ENCODE measurements at regions not wholly inside any gene's neighbourhood (a gene's known extent, or its start where the extent isn't known, plus 50 kb on each side); places are given as distances from the start of the nearest gene placed in this dataset.
A peak's percentile ranks its signal among the peaks of the same experiment; 100 is the strongest.
"Not testable (repeated sequence)": the region's sequence is repeated elsewhere in the genome, so short reads cannot be mapped to it uniquely, and the experiment has no call there.

GRCh38 chr20:12217382-12217781 lies 299.7 kb downstream of the BTBD3 start:
- no peak for DNase-seq

DNA sequence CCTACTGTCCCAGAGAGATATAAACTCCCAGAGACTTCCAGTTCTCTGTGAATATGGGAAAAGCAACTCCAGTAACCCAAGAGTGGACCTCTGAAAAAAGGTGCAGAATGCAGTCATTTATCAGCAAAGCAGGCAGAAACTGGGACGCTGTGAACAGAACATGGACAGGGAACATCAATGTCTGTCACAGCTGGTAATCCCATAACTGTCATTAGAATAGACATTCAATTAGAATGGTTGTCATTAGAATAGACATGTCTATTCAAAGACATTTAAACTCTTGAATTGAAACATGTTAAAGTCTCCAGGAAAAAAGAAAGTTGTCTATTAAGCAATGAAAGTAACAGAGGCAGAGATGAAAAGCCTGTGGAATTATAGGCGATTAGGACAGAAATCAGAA lies 302.1 kb downstream of the BTBD3 start:
- no peak for DNase-seq

DNA sequence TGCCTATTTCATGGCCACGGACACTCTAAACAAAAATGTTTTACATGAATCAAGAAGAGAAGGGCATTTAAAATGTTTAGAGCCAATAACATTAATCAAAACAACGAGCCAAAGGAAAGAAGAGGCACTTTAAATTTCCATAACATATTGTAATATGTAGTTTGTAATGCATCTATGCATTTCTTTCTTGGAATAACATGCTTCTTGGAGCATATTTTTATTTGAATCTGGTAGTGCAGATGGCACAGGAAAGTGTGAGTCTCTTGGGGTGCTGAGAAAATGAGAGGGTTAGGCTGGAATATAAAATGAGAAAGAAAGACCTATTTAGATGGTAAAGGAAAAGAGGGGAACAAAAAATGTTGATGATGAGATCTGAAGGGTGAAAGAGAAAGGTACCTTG lies 305.4 kb downstream of the BTBD3 start:
- no peak for DNase-seq

- DNase-seq, result no peak
Observed at GRCh38 chr20:12225898-12226297, 308.2 kb downstream of the BTBD3 start.

- DNase-seq, result no peak
Observed at GRCh38 chr20:12229891-12230290, 312.2 kb downstream of the BTBD3 start.

DNA sequence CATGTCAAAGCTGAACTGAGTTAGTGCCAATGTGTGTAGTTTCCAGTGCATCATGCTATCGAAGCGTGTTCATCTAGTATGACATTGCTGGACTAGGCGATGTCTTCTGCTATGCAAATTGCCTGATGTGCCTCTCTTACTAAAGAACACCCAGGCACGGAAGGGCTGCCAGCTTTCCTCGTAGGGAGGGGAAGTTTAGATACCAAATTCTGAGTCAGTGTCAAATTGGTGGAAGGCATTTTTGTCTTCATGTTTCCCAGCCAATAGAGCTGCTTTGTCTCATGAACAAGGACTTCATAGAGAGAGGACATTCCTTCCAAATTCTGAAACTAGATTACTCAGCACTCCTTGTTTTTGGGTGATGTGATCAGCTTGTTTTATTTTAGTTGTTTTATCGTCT lies 320.1 kb downstream of the BTBD3 start:
- no peak for DNase-seq

DNA sequence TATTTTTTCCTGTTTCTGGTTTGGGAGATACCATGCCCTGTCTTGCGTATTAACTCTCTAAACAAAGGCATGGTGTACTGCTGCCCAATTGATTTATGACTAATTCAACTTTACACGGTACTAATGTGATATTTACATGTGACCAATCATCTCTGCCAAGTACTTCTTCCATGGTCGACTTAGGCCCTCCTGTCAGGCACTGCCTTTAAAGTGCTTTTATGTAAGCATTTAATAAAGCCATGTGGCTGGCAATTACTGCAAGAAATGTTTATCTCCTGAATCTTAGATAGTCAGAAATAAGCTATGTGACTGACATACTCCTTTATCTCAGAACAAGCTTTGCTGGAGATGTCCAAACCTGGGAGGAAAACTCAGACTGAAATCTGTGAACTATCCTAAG lies 323.4 kb downstream of the BTBD3 start:
- peak; percentile 5 for DNase-seq

DNA sequence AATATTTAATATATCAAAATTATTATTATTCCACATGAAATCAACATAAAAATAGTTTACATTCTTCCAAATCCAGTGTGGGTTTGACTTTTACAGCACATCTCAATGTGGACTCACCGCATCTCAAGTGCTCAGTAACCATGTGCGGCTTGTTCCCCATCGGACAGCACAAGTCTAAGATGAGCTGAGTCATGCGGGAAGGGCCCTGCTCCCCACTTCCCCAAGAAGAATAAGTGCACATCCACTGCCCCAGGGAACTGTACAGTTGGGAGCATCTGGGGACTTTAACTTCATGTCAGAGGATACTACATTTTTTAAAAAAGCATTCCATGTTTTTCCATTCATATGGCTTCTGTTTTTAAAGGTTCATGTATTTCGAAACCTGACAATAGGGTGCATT lies 325.6 kb downstream of the BTBD3 start:
- DNase-seq, result no peak

- DNase-seq, result no peak
Observed at GRCh38 chr20:12248481-12248880, 330.8 kb downstream of the BTBD3 start.

DNA sequence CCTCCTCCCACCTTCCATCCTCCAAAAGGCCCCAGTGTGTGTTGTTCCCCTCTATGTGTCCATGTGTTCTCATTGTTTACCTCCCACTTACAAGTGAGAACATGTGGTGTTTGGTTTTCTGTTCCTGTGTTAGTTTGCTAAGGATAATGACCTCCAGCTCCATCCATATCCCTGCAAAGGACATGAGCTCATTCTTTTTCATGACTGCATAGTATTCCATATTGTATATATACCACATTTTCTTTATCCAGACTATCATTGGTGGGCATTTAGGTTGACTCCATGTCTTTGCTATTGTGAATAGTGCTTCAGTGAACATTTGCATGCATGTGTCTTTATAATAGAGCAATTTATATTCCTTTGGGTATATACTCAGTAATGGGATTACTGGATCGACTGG lies 333.0 kb downstream of the BTBD3 start:
- DNase-seq, result not testable (repeated sequence)

GRCh38 chr20:12252793-12253192 lies 335.1 kb downstream of the BTBD3 start:
- DNase-seq, result no peak

GRCh38 chr20:12255461-12255970 lies 337.8 kb downstream of the BTBD3 start:
- DNase-seq, result no peak

DNA sequence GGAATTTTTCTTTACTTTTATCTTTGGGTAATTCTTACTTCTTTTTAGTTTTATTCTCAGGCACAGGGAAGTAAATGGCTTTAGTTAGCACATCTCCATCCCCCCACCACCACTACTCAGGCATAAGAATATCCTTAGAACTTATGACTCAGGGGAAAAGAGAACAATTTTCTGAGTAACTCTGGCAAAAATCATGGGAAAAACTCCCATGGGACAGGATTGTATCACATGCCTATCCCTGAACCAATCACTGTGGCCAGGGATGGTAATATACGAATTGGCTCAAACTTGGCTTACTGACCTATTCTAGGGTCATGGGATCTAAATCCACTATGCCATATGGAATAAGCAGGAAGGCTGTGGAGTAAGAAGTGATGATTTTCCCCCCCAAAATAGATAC lies 339.1 kb downstream of the BTBD3 start:
- DNase-seq, result no peak

- no peak for DNase-seq
Observed at GRCh38 chr20:12262747-12263146, 345.1 kb downstream of the BTBD3 start.

GRCh38 chr20:12264711-12265110 lies 347.0 kb downstream of the BTBD3 start:
- DNase-seq, result no peak

GRCh38 chr20:12265662-12266061 lies 348.0 kb downstream of the BTBD3 start:
- DNase-seq, result no peak

DNA sequence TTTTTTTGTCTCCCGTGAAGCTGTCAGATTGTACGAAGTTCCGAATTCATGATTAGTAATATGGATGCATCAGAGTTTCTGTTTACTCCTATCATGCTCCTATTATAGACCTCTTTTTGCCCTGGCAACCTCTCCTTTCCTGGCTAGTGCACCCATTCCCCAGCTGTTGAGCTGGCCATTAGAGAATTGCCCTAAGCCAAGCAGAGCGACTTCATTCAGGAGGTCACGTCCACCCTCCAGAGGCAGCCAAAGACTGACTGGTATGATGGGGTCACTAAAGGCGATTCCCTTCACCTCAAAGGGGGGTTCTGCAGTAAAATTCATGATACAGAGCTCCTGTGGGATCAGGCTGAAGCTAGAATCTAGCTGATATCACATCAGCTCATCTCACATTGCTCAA lies 351.9 kb downstream of the BTBD3 start:
- no peak for DNase-seq

DNA sequence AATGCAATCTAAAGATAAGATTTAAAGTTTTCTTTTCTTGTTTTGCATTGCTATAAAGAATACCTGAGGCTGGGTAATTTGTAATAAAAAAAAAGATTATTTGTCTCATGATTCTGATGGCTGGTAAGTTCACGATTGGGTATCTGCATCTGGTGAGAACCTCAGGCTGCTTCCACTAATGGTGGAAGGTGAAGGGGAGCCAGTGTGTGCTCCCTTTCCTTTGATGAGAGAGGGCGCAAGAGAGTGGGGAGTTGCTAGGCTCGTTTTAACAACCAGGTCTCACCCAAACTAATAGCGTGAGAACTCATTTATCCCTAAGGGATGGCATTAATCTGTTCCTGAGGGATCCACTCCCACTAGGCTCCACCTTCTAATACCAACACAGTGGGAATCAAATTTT lies 353.2 kb downstream of the BTBD3 start:
- DNase-seq, result no peak

- DNase-seq, result no peak
Observed at GRCh38 chr20:12276011-12276673, 358.4 kb downstream of the BTBD3 start.

DNA sequence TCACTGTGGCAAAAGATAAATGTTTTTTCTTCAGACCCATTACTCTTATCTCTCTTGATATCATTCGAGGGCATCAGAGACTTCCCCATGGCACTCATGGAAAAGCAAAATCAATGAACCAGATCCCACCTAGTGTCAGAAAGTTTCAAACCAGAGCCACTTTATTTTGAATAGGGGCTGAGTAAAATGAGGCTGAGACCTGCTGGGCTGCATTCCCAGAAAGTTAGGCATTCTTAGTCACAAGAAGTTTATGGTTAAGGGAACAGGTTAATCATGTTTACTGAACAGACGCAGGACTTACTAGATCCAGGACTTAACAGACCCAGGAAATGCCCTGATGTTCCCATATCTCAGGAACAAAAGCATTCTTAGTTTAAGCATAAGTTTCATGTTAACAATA lies 369.9 kb downstream of the BTBD3 start:
- DNase-seq, result no peak

GRCh38 chr20:12289465-12289864 lies 371.8 kb downstream of the BTBD3 start:
- no peak for DNase-seq

DNA sequence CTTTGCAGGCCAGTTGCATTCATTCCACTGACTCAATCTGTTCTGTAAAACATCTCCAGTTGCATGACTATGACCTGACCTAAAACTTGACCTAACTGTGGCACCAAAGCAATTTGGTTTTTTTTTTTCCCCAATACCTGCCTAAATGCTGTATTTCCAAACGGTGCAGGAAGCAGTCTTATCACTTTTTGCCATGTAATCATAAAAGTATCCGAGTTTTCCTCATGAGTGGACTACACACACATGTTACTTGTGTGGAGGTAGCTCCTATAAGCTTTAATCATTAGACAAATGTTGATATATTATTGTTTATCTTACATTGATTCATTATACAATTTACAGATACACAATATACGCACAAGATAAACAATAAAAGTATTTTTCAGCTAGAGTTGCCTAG lies 373.7 kb downstream of the BTBD3 start:
- no peak for DNase-seq

DNA sequence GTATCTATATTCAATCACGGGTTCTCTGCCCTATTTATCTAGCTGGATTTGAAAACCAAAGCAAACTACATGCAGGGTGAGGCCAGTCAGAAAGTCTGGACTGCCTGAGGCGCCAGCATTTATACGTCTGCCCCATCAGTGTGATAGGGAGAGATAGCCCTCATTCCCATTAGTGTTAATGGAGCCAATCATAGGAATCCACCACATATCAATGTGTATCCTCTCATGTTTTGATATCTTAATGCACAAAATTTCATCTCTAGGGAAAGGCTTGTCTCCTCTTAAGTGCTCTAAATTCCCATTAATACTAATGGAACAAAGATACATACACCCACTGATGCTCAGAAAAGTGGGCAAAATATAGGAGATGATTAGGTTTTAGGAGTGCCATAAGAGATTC lies 376.2 kb downstream of the BTBD3 start:
- DNase-seq, result no peak

DNA sequence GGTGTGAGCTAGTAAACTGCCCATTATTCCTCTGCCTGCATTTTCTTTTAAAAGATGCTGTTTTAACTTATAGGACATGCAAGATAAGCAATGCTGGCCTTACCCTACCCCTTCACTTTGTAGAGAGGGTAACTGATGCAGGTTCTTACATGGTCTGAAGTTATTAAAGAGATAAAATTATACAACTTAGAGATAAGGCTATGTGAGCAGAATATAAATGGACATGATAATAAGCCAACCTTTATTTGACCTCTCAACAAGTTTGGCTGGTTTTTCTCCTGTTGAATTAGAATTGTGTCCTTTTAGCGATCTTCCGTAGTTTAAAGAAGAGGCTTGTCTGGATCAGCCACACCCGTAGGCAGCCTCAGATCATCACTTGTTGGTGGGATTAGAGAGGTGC lies 377.0 kb downstream of the BTBD3 start:
- DNase-seq, result no peak

GRCh38 chr20:12305188-12305950 lies 387.7 kb downstream of the BTBD3 start:
- no peak for DNase-seq

Data from NCI-H1436 (cell line).